Thoracic aorta (tissue), 2 donors: ENCODE measurements at regions not wholly inside any gene's neighbourhood (a gene's known extent, or its start where the extent isn't known, plus 50 kb on each side); places are given as distances from the start of the nearest gene placed in this dataset.

ENCODE experiments used
- ATAC-seq: fragments of 150-250 bp; one replicate; pipeline ENCODE4 v1.8.0; 2017; ENCODE audit warnings: low read depth; ENCODE audit not compliant: insufficient number of reproducible peaks, low FRiP score
- DNase-seq: peaks from one replicate; pipeline ENCODE4 v3.0.0-alpha.2; 2020; ENCODE audit warnings: low spot score
- H3K27ac ChIP-seq, 2 donors: fragments of 200-600 bp; sonication (generic); 1 replicate in 1 of 2; 2 replicates in 1 of 2; pipeline ENCODE4 v1.5.1; 2016; ENCODE audit warnings: mild to moderate bottlenecking in 2 of 2, moderate library complexity in 2 of 2
- H3K27me3 ChIP-seq: fragments of 200-600 bp; sonication (generic); replicated peaks from 2 replicates; pipeline ENCODE4 v1.6.0; 2016; ENCODE audit warnings: mild to moderate bottlenecking; ENCODE audit not compliant: insufficient read depth
- H3K36me3 ChIP-seq: fragments of 200-600 bp; sonication (generic); one replicate; pipeline ENCODE4 v1.5.1; 2016
- H3K4me1 ChIP-seq, 2 donors: fragments of 200-600 bp; sonication (generic); 1 replicate in 1 of 2; 2 replicates in 1 of 2; pipeline versions ENCODE4 v1.5.1 to v1.6.0; 2016; ENCODE audit warnings: low read depth in 2 of 2, mild to moderate bottlenecking in 1 of 2; ENCODE audit not compliant: control insufficient read depth in 1 of 2
- H3K4me3 ChIP-seq: fragments of 200-600 bp; sonication (generic); 2 replicates; pipeline ENCODE4 v1.5.1; 2016; ENCODE audit warnings: mild to moderate bottlenecking
- H3K9me3 ChIP-seq: fragments of 200-600 bp; sonication (generic); 2 replicates; pipeline ENCODE4 v1.5.1; 2016
- CTCF ChIP-seq: fragments of 200-600 bp; sonication (generic); IDR thresholded peaks from one replicate; pipeline ENCODE4 v1.5.1; 2019; ENCODE audit warnings: antibody characterized with exemption

GRCh38 chr12:76187177-76187576 is 102.7 kb upstream of the NAP1L1 start:
- H3K9me3 ChIP-seq: no peaks in the 10 kb centered on the region
- H3K4me3 ChIP-seq: no peak overlapping the region
- DNase-seq: no peak
- no peaks in the 10 kb centered on the region for H3K36me3 ChIP-seq
- H3K27me3 ChIP-seq: no peaks in the 10 kb centered on the region
- peaks cover 8 to 11% of the 10 kb centered on the region in 2 donors for H3K4me1 ChIP-seq
- no peak for ATAC-seq
- no peak for TF ChIP-seq CTCF
- no peak overlapping the region for H3K27ac ChIP-seq

- DNase-seq (no peak), ATAC-seq (no peak)
- no peak for TF ChIP-seq CTCF
- H3K27me3 ChIP-seq: no peaks in the 10 kb centered on the region
- peaks cover 8 to 11% of the 10 kb centered on the region in 2 donors for H3K4me1 ChIP-seq
- no peak overlapping the region for H3K4me3 ChIP-seq
- no peaks in the 10 kb centered on the region for H3K9me3 ChIP-seq
- no peaks in the 10 kb centered on the region for H3K36me3 ChIP-seq
- no peak overlapping the region for H3K27ac ChIP-seq
Observed at GRCh38 chr12:76186131-76186906, 101.8 kb upstream of the NAP1L1 start.

GRCh38 chr12:76183459-76184186 is 99.1 kb upstream of the NAP1L1 start:
- Histone ChIP-seq H3K36me3 (no peaks in the 10 kb centered on the region), H3K27ac (no peak overlapping the region), H3K9me3 (no peaks in the 10 kb centered on the region), H3K27me3 (no peaks in the 10 kb centered on the region), H3K4me3 (no peak overlapping the region), H3K4me1 (peaks cover 8 to 11% of the 10 kb centered on the region in 2 donors)
- DNase-seq: no peak
- no peak for TF ChIP-seq CTCF
- ATAC-seq: no peak

GRCh38 chr12:76180401-76181277 is 96.2 kb upstream of the NAP1L1 start:
- Histone ChIP-seq H3K27ac (no peak overlapping the region), H3K36me3 (no peaks in the 10 kb centered on the region), H3K4me1 (peaks cover 8 to 11% of the 10 kb centered on the region in 2 donors), H3K27me3 (no peaks in the 10 kb centered on the region), H3K4me3 (no peak overlapping the region), H3K9me3 (no peaks in the 10 kb centered on the region)
- ATAC-seq (no peak), DNase-seq (no peak)
- no peak for TF ChIP-seq CTCF

- TF ChIP-seq CTCF: no peak
- H3K27ac ChIP-seq: no peak overlapping the region
- H3K27me3 ChIP-seq: no peaks in the 10 kb centered on the region
- ATAC-seq: no peak
- H3K4me3 ChIP-seq: no peak overlapping the region
- no peaks in the 10 kb centered on the region for H3K36me3 ChIP-seq
- H3K9me3 ChIP-seq: no peaks in the 10 kb centered on the region
- H3K4me1 ChIP-seq: peaks cover 3 to 5% of the 10 kb centered on the region in 2 donors
- DNase-seq: no peak
Observed at GRCh38 chr12:76178452-76178851, 94.0 kb upstream of the NAP1L1 start.
